Right lobe of liver (tissue), 6 donors: ENCODE measurements at regions not wholly inside any gene's neighbourhood (a gene's known extent, or its start where the extent isn't known, plus 50 kb on each side); places are given as distances from the start of the nearest gene placed in this dataset.

ENCODE experiments used
- ATAC-seq, 4 donors: fragments of 200-7000 bp; cut with Tn5 transposase; one replicate each; pipeline ENCODE4 v1.9.1; 2020; ENCODE audit warnings: mild to moderate bottlenecking in 4 of 4, moderate library complexity in 4 of 4
- DNase-seq, 3 donors: peaks; one replicate each; pipeline ENCODE4 v3.0.0-alpha.2; 2020
- H3K27ac ChIP-seq, 3 donors: fragments of 200-600 bp; one replicate each; pipeline ENCODE4 v1.8.0; 2022
- H3K27me3 ChIP-seq, 2 donors: fragments of 200-600 bp; one replicate each; pipeline ENCODE4 v1.8.0; 2022
- H3K36me3 ChIP-seq, 4 donors: fragments of 200-600 bp; sonication (generic) in 1 of 4; one replicate each; pipeline versions ENCODE4 v1.5.1 to v1.8.0; 2017 to 2022; ENCODE audit warnings: control low read depth in 1 of 4
- H3K4me1 ChIP-seq, 4 donors: fragments of 200-600 bp; sonication (generic) in 1 of 4; one replicate each; pipeline versions ENCODE4 v1.5.1 to v1.8.0; 2017 to 2022; ENCODE audit warnings: control low read depth in 1 of 4
- H3K4me3 ChIP-seq, 3 donors: fragments of 200-600 bp; one replicate each; pipeline ENCODE4 v1.8.0; 2022
- H3K9me3 ChIP-seq, 4 donors: fragments of 200-600 bp; sonication (generic) in 1 of 4; one replicate each; pipeline versions ENCODE4 v1.5.1 to v1.8.0; 2017 to 2022; ENCODE audit warnings: control low read depth in 1 of 4
- POLR2A ChIP-seq: fragments of 450-650 bp; IDR thresholded peaks from one replicate; pipeline ENCODE4 v1.6.1; 2017; ENCODE audit warnings: antibody characterized with exemption, mild to moderate bottlenecking
- WGBS: methylation state at CpG from one replicate; pipeline ENCODE4 v1.1.6; 2018; ENCODE audit warnings: low coverage, low lambda C conversion rate; ENCODE audit not compliant: insufficient coverage; ENCODE audit errors: missing lambda C conversion rate; 5-methylcytosine and 5-hydroxymethylcytosine counted together
- intact Hi-C, 2 donors: fragments of 100-400 bp; cut with DNase I; formaldehyde crosslinking; loops; one replicate each; pipeline versions ENCODE4 v1.11.2 to v1.14.1; 2022
- TF ChIP-seq, protein P1 (sequence below), 4 donors: fragments of 200-600 bp in 3 of 4; fragments of 450-650 bp in 1 of 4; IDR thresholded peaks; one replicate each; pipeline versions ENCODE4 v1.5.1 to v1.8.0; 2016 to 2022; ENCODE audit warnings: antibody characterized with exemption in 4 of 4, mild to moderate bottlenecking in 2 of 4
- donor health status: DM: no; HTN: yes; CAD: no.
- donor health status: DM: no; HTN: no; CAD: no.
- donor health status: DM: no; HTN: no; CAD: no.
- donor health status: DM: no; HTN: yes; CAD: no.
- donor health status: DM: no; HTN: yes; CAD: no.

DNA sequence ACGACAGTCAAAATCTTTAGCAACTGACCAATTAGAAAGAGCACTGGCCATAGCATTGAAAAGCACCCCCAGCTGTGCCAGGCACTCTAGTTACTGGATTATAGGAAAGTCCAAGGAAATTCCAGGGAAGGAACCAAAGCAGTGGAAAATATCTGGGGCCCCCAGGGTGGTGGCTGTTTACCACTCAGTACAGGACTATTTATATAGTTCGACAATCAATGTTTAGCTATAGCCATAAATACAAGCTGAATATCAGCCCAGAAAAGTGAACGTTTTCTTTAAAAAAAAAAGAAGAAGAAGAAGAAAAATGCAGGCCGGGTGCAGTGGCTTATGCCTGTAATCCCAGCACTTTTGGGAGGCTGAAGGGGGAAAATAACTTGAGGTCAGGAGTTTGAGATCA, 55.2 kb upstream of the UBAC2 start:
- DNase-seq: no peak
- no peak overlapping the region for H3K4me3 ChIP-seq
- H3K27ac ChIP-seq: no peak overlapping the region
- H3K27me3 ChIP-seq: peaks cover 0 to 3% of the 10 kb centered on the region in 2 donors
- no peak for ATAC-seq
- no peaks in the 10 kb centered on the region for H3K4me1 ChIP-seq
- H3K36me3 ChIP-seq: no peaks in the 10 kb centered on the region
- no peaks in the 10 kb centered on the region for H3K9me3 ChIP-seq
- intact Hi-C loops: no loop called here
- TF ChIP-seq, protein P1, sequence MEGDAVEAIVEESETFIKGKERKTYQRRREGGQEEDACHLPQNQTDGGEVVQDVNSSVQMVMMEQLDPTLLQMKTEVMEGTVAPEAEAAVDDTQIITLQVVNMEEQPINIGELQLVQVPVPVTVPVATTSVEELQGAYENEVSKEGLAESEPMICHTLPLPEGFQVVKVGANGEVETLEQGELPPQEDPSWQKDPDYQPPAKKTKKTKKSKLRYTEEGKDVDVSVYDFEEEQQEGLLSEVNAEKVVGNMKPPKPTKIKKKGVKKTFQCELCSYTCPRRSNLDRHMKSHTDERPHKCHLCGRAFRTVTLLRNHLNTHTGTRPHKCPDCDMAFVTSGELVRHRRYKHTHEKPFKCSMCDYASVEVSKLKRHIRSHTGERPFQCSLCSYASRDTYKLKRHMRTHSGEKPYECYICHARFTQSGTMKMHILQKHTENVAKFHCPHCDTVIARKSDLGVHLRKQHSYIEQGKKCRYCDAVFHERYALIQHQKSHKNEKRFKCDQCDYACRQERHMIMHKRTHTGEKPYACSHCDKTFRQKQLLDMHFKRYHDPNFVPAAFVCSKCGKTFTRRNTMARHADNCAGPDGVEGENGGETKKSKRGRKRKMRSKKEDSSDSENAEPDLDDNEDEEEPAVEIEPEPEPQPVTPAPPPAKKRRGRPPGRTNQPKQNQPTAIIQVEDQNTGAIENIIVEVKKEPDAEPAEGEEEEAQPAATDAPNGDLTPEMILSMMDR (IDR thresholded peaks at IDR 0.05): no peak
- no peak for TF ChIP-seq POLR2A
- WGBS: 72% methylated on average over 4 of the region's 4 CpGs

DNA sequence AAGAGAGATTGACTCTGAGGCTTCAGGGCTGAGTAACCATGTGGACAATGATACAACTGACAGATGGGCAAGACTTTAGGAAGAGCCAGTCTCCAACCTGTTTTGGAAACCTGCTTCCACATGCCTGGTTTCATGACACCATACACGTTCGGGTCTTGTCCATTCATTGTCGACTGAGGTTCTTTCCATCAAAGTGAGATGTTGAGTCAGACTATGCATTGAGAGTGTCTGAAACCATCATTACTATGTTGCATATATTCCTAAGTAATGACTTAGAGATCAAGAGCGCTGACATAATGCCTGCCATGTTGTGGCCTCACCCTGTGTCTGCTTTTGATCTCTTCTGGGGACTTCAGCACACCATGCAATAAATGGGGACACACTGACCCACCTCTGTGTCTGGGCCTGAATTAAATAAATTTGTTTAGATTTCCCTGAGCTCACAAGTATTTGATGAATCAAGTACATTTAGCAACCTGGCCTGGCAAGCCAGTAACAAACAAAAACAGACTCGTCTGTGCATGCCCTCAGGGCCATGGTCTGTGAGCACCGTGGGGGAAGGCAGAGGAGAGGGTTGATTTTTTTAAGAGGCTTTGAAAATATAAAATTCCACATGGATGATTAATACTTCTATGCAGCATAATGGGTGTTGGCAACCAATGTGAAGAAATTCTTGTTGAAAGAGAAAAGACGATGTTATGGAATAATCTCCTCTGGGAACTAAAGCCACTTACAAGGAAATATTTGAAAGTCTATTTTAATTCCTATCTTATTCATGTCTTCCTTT, 49.9 kb upstream of the UBAC2 start:
- 84% methylated on average over 7 of the region's 7 CpGs for WGBS
- H3K27me3 ChIP-seq: no peaks in the 10 kb centered on the region
- no peaks in the 10 kb centered on the region for H3K4me1 ChIP-seq

More for the DNA sequence above, 49.9 kb upstream of the UBAC2 start:
- H3K27ac ChIP-seq: no peak overlapping the region
- TF ChIP-seq, protein P1 (IDR thresholded peaks at IDR 0.05): no peak
- no peak for TF ChIP-seq POLR2A
- H3K9me3 ChIP-seq: no peaks in the 10 kb centered on the region
- no peaks in the 10 kb centered on the region for H3K36me3 ChIP-seq
- no peak overlapping the region for H3K4me3 ChIP-seq
- DNase-seq (no peak), ATAC-seq (no peak)
- intact Hi-C loops: no loop called here
